Spinal cord (tissue), 9 donors: ENCODE measurements at regions not wholly inside any gene's neighbourhood (a gene's known extent, or its start where the extent isn't known, plus 50 kb on each side); places are given as distances from the start of the nearest gene placed in this dataset.

ENCODE experiments used
- DNase-seq, 6 donors: peaks; one replicate each; pipeline versions ENCODE4 v3.0.0 to v3.0.0-alpha.2; 2013 to 2015; ENCODE audit warnings: low spot score in 6 of 6, low read depth in 4 of 6
- H3K27ac ChIP-seq: one replicate; pipeline ENCODE4 v1.5.1; 2013; ENCODE audit warnings: low read depth, low read length, control low read depth
- H3K27me3 ChIP-seq: one replicate; pipeline ENCODE4 v1.6.1; 2013; ENCODE audit warnings: low read length; ENCODE audit not compliant: control insufficient read depth, insufficient read depth
- H3K36me3 ChIP-seq: one replicate; pipeline ENCODE4 v1.6.1; 2013; ENCODE audit warnings: low read length; ENCODE audit not compliant: control insufficient read depth, insufficient read depth
- H3K4me1 ChIP-seq: one replicate; pipeline ENCODE4 v1.6.1; 2013; ENCODE audit warnings: low read length; ENCODE audit not compliant: control insufficient read depth, insufficient read depth
- H3K4me3 ChIP-seq: one replicate; pipeline ENCODE4 v1.5.1; 2013; ENCODE audit warnings: low read depth, low read length, control low read depth
- H3K9me3 ChIP-seq: one replicate; pipeline ENCODE4 v1.6.1; 2013; ENCODE audit warnings: low read length; ENCODE audit not compliant: control insufficient read depth, insufficient read depth
- WGBS: methylation state at CpG from one replicate; pipeline ENCODE4 v1.1.5; 2013; ENCODE audit warnings: missing lambda C conversion rate; ENCODE audit not compliant: insufficient coverage; 5-methylcytosine and 5-hydroxymethylcytosine counted together
- donor health status: healthy.

DNA sequence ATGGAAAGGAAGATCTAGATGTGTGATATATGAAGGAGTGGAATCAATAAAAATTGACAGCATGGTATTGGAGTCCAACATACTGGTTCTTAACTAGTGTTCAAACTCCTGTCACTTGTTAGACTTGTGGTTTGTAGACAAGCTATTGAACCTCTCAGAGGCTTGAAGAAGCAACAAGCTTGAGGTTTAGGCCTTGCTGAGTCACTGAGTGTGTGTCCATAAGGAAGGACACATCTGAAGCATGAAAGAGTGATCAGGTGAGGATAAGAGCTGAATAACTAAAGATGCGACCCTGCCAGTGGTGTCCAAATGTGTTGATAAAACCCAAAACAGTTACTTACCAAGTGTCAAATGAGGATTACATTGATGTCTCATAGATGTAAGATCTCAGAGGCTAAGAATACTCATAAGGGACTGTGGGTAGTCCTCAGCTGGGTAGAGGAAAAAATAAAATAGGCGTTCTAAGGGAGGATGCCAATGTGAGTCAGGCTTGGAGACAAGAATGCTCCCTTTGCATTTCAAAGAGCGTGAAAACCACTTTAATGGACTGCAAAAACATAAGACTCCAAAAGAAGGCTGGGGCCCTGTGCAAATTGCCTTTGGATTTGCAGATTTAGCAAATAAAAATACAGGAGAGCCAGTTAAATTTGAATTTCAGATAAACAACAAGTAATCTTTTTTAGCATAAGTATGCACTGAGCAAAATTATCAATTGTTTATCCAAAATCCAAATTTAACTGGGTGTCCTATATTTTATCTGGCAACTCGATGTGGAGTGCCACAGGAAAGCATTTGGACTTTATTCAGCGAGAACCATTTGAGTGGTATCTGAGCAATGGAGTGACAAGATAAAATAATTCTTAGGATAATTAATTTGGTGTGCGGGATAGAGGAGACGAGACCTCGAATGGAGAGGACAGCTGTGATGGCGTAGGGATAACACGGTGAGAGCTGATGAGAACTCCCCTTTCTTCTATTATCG, 757.3 kb upstream of the WWC1 start:
- DNase-seq: no peak
- 81% methylated on average over 5 of the region's 11 CpGs for WGBS
- Histone ChIP-seq H3K4me1 (peaks cover 4% of the 10 kb centered on the region), H3K36me3 (no peaks in the 10 kb centered on the region), H3K27me3 (no peaks in the 10 kb centered on the region), H3K9me3 (no peaks in the 10 kb centered on the region), H3K4me3 (no peak overlapping the region), H3K27ac (no peak overlapping the region)

DNA sequence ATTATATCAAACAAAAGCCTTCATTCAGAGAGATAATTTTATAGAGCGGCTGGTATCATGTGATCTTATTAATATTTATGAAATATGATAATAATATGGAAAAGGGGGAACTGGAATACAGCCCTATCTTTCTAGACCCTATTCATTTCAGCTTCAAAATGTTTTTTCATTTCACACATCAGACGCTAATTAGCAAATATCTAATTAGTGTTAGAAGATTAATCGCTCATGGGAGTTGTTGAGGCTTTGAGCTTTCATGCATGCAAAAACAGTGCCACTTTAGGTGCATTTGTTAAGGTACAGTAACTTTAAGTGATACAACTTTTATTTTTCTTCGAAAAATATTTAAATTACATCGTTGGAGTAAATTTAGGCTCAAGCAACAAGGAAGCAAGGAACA, 751.7 kb upstream of the WWC1 start:
- DNase-seq: peak in 1 of 6 donors; percentile 52

DNA sequence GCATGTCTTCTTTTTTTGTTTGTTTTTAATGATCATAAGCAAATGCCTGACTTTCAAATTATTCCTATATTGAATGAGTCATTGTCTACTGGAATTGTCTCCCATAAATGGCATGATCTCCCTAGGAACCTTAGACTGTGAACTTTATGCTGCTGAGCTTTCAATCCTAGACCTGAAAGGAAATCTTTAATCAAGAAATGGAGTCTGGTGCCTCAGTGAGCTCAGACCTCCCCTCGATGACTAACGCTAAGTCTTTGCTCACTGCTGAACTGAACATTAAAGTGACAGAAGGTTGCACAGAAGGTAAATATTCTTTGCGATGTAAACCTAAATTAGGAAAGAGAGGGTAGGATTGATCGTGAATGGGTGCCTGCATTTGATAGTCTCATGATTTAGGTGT, 745.2 kb upstream of the WWC1 start:
- Histone ChIP-seq H3K36me3 (no peaks in the 10 kb centered on the region), H3K27ac (no peak overlapping the region), H3K9me3 (no peaks in the 10 kb centered on the region), H3K4me3 (no peak overlapping the region), H3K4me1 (no peaks in the 10 kb centered on the region), H3K27me3 (no peaks in the 10 kb centered on the region)
- DNase-seq: no peak
- 71% methylated on average over 4 of the region's 4 CpGs for WGBS

More for the DNA sequence above, 751.7 kb upstream of the WWC1 start:
- 86% methylated on average over 2 of the region's 5 CpGs for WGBS
- Histone ChIP-seq H3K27me3 (no peaks in the 10 kb centered on the region), H3K4me1 (no peaks in the 10 kb centered on the region), H3K36me3 (no peaks in the 10 kb centered on the region), H3K9me3 (no peaks in the 10 kb centered on the region), H3K4me3 (no peak overlapping the region), H3K27ac (no peak overlapping the region)

DNA sequence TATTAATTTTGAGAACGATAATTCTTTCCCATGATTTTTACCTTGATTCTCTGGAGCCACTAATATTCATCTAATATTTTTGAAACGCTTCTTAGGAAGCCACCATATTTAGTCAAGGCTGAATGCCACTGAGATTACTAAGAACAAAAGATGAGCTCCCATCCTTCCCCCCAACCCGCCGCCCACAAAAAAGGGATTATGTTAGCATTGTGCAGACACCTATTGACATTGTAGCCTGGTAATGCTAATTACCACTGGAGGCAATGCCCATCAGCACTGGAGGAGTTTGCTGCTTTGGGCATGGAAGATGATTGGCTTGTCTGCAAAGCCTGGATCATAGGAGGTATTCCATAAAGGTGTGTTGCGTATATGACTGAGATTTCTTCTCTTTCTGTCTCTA, 739.1 kb upstream of the WWC1 start:
- Histone ChIP-seq H3K27ac (no peak overlapping the region), H3K4me3 (no peak overlapping the region), H3K27me3 (no peaks in the 10 kb centered on the region), H3K9me3 (no peaks in the 10 kb centered on the region), H3K36me3 (no peaks in the 10 kb centered on the region), H3K4me1 (no peaks in the 10 kb centered on the region)
- no CpG with 5 or more reads among the region's 5 CpGs for WGBS
- no peak for DNase-seq

DNA sequence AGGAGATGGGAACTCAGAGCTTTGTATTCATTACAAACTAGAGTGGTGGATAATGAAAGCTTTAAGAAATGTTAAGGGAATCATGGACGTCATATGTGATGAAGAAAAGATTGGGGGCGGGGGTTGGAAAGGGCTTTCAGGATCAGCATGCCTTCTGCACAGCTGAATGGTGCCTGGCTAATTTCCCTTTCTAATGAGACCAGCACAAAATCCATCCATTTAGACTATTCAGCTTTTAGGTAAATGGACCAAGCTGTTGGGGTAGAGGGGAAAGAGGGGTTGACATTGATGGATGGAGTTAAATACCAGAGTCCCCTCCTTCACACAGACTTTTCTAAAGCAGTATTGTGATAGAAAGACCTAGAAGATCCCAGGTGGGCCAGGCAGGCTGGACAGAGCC, 737.9 kb upstream of the WWC1 start:
- H3K4me3 ChIP-seq: no peak overlapping the region
- peak in 2 of 6 donors; percentile 64 to 72 for DNase-seq
- H3K27ac ChIP-seq: no peak overlapping the region
- H3K9me3 ChIP-seq: no peaks in the 10 kb centered on the region
- H3K4me1 ChIP-seq: no peaks in the 10 kb centered on the region
- 0% methylated on average over 1 of the region's 2 CpGs for WGBS
- no peaks in the 10 kb centered on the region for H3K36me3 ChIP-seq
- H3K27me3 ChIP-seq: no peaks in the 10 kb centered on the region

DNA sequence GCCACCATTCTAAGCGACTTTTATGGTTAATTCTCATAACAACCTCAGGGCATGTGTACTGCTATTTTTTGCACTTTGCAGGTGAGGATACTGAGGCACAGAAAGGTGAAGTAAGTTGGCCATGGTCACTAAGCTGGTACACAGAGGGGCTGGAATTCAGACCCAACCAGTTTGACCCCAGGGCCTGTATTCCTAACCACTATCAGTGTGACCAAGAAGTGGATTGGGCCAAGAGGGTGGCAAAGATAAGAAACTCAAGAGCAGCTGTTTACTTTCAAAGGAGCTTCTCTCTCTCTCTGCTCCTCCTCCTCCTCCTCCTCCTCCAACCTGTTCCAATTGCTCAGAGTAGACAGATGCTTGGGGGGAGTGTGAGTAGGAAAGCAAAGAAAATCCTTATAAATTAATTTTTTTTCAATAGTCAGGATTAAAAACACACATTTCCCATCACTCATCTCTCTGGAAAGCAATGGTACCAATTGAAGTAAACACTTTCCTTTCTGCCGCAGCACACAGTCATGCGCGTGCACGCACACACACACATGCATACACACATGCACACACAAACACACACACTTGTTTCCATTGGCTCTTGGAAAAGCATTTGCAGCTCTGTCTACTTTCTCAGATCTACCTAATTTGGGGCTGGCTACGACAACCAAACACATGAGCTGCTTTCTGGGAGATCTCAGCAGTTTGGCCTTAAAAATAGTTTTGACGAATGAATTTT, 736.7 kb upstream of the WWC1 start:
- no peak overlapping the region for H3K27ac ChIP-seq
- no peaks in the 10 kb centered on the region for H3K36me3 ChIP-seq
- peak in 1 of 6 donors; percentile 38 for DNase-seq
- H3K9me3 ChIP-seq: no peaks in the 10 kb centered on the region
- no peaks in the 10 kb centered on the region for H3K4me1 ChIP-seq
- H3K4me3 ChIP-seq: no peak overlapping the region
- H3K27me3 ChIP-seq: no peaks in the 10 kb centered on the region
- WGBS: 93% methylated on average over 5 of the region's 7 CpGs

DNA sequence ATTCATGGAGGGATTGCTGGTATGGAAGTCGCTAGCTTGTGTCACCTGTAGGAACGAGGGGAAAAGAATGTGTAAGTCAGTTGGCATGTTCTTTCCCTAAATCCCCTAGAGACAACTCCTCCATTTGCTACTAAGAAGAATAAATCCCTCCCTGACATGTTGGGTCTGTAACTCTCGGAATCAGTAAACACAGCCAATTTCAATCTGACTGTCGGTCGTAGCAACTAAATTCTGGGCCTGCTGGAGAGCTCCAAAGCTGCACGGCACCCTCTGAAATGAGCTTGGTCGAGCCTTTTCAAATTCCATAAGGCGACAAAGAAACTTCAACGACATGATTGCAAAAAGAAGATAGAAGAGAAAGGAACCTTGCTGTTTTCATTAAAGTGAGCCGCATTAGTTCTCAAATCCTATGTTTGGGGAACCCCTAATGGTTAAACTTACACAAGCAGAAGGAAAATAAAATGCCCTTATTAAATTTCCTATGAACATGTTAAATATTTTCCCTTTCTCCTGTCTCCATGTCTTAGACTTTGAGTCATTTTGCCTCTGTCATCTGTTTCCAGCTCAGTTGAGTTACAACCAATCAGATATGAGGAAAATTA, 735.8 kb upstream of the WWC1 start:
- no peak overlapping the region for H3K27ac ChIP-seq
- H3K27me3 ChIP-seq: no peaks in the 10 kb centered on the region
- DNase-seq: peak in 2 of 6 donors; percentile 38 to 63
- H3K4me3 ChIP-seq: no peak overlapping the region
- WGBS: 44% methylated on average over 5 of the region's 10 CpGs
- H3K4me1 ChIP-seq: no peaks in the 10 kb centered on the region
- H3K36me3 ChIP-seq: no peaks in the 10 kb centered on the region
- H3K9me3 ChIP-seq: no peaks in the 10 kb centered on the region

DNA sequence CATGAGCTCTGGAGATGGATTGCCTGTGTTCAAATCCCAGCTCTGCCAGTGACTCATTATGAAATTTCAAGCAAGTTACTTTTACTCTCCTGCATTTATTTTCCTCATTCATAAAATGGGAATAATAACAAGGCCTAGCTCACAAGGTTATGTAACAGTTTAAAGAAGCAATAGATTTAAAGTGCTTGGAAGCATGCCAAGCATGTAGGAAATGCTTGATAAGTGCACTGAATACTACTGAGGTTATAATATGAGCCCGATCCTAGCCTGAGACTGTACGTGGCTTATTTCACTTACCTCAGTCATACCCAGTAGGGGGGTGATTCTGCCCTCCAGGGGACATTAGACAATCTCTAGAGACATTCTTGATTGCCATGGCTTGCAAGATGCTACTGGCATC, 734.1 kb upstream of the WWC1 start:
- no peaks in the 10 kb centered on the region for H3K36me3 ChIP-seq
- H3K4me3 ChIP-seq: no peak overlapping the region
- H3K4me1 ChIP-seq: no peaks in the 10 kb centered on the region
- H3K27me3 ChIP-seq: no peaks in the 10 kb centered on the region
- H3K27ac ChIP-seq: no peak overlapping the region
- 100% methylated on average over 1 of the region's 2 CpGs for WGBS
- no peaks in the 10 kb centered on the region for H3K9me3 ChIP-seq
- DNase-seq: no peak

DNA sequence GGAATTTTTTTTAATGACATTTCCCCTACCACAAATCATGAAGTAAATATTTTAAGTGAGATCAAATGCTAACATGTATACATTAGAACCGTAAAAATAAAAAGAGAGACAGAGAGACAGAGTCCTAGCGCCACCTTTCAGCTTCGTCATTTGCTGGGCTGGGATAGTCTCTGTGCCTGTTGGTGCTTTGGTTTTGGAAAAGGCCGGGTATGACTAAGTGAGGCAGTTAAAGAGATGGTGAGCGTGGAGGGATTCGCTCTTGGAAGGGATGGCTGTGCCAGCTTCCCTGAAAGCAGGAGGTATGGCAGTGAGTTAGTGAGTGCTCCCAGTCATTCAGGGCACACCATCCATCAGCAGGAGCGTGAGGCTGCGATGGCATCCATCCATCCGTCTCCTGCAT, 729.6 kb upstream of the WWC1 start:
- H3K9me3 ChIP-seq: no peaks in the 10 kb centered on the region
- WGBS: 78% methylated on average over 5 of the region's 9 CpGs
- H3K4me3 ChIP-seq: no peak overlapping the region
- no peaks in the 10 kb centered on the region for H3K27me3 ChIP-seq
- no peak for DNase-seq
- H3K27ac ChIP-seq: no peak overlapping the region
- H3K4me1 ChIP-seq: no peaks in the 10 kb centered on the region
- no peaks in the 10 kb centered on the region for H3K36me3 ChIP-seq
